Karpas-422 (cell line): ENCODE measurements at regions not wholly inside any gene's neighbourhood (a gene's known extent, or its start where the extent isn't known, plus 50 kb on each side); places are given as distances from the start of the nearest gene placed in this dataset.
A peak's percentile ranks its signal among the peaks of the same experiment; 100 is the strongest.

ENCODE experiments used
- DNase-seq: peaks from one replicate; pipeline ENCODE4 v3.0.0-alpha.2; 2015
- H2AFZ ChIP-seq: fragments of 200-600 bp; sonication (generic); 2 replicates; pipeline ENCODE4 v1.6.1; 2014; ENCODE audit warnings: antibody characterized with exemption, low read length, mixed read lengths
- H3K27ac ChIP-seq: fragments of 200-600 bp; sonication (generic); 2 replicates; pipeline ENCODE4 v1.5.1; 2014; ENCODE audit warnings: mild to moderate bottlenecking, low read length, moderate library complexity
- H3K27me3 ChIP-seq: fragments of 200-600 bp; sonication (generic); 2 replicates; pipeline ENCODE4 v1.6.1; 2014; ENCODE audit warnings: low read length, mixed read lengths
- H3K36me3 ChIP-seq: fragments of 200-600 bp; sonication (generic); 2 replicates; pipeline ENCODE4 v1.6.1; 2014; ENCODE audit warnings: low read length, mixed read lengths; ENCODE audit not compliant: insufficient read depth
- H3K4me1 ChIP-seq: fragments of 200-600 bp; sonication (generic); 2 replicates; pipeline ENCODE4 v1.6.1; 2014; ENCODE audit warnings: mild to moderate bottlenecking, low read length, mixed read lengths
- H3K4me2 ChIP-seq: fragments of 200-600 bp; sonication (generic); 2 replicates; pipeline ENCODE4 v1.6.1; 2014; ENCODE audit warnings: low read length, low read depth, mild to moderate bottlenecking; ENCODE audit not compliant: poor library complexity, severe bottlenecking
- H3K4me3 ChIP-seq: fragments of 200-600 bp; sonication (generic); 2 replicates; pipeline ENCODE4 v1.5.1; 2014; ENCODE audit warnings: mild to moderate bottlenecking, antibody characterized with exemption, low read length, mixed read lengths
- H3K79me2 ChIP-seq: fragments of 200-600 bp; sonication (generic); 2 replicates; pipeline ENCODE4 v1.6.1; 2014; ENCODE audit warnings: mild to moderate bottlenecking, low read length, mixed read lengths
- H3K9ac ChIP-seq: fragments of 200-600 bp; sonication (generic); 2 replicates; pipeline ENCODE4 v1.6.0; 2014; ENCODE audit warnings: low read length
- H3K9me2 ChIP-seq: fragments of 200-600 bp; sonication (generic), shearing (Covaris generic); replicated peaks from 2 replicates; pipeline ENCODE4 v1.6.0; 2014; ENCODE audit warnings: mild to moderate bottlenecking, low read length, moderate library complexity; ENCODE audit not compliant: insufficient read depth
- H3K9me3 ChIP-seq: fragments of 300-700, 200-600 bp; sonication (generic); 2 replicates; pipeline ENCODE4 v1.6.1; 2014; ENCODE audit warnings: low read length, mixed read lengths
- H4K20me1 ChIP-seq: fragments of 200-600 bp; sonication (generic); 2 replicates; pipeline ENCODE4 v1.6.1; 2014; ENCODE audit warnings: mild to moderate bottlenecking, antibody characterized with exemption, low read length, low read depth; ENCODE audit not compliant: insufficient read depth

GRCh38 chr7:27409311-27409710, 166.7 kb downstream of the EVX1 start:
- no peaks in the 10 kb centered on the region for H3K9me2 ChIP-seq
- no peaks in the 10 kb centered on the region for H3K27me3 ChIP-seq
- no peak overlapping the region for H3K4me3 ChIP-seq
- peaks cover 12% of the 10 kb centered on the region for H3K4me1 ChIP-seq
- H2AFZ ChIP-seq = no peak overlapping the region
- no peaks in the 10 kb centered on the region for H3K36me3 ChIP-seq
- H3K4me2 ChIP-seq = no peak overlapping the region
- H3K79me2 ChIP-seq = no peaks in the 10 kb centered on the region
- no peaks in the 10 kb centered on the region for H4K20me1 ChIP-seq
- H3K9ac ChIP-seq = no peak overlapping the region
- no peak overlapping the region for H3K27ac ChIP-seq
- DNase-seq = no peak
- H3K9me3 ChIP-seq = no peaks in the 10 kb centered on the region

GRCh38 chr7:27409776-27410175, 167.2 kb downstream of the EVX1 start:
- DNase-seq = no peak
- no peak overlapping the region for H3K27ac ChIP-seq
- no peaks in the 10 kb centered on the region for H4K20me1 ChIP-seq
- no peak overlapping the region for H3K4me2 ChIP-seq
- no peaks in the 10 kb centered on the region for H3K79me2 ChIP-seq
- no peaks in the 10 kb centered on the region for H3K27me3 ChIP-seq
- no peak overlapping the region for H3K9ac ChIP-seq
- H3K36me3 ChIP-seq = no peaks in the 10 kb centered on the region
- no peaks in the 10 kb centered on the region for H3K9me3 ChIP-seq
- H3K4me1 ChIP-seq = peaks cover 12% of the 10 kb centered on the region
- no peak overlapping the region for H3K4me3 ChIP-seq
- H2AFZ ChIP-seq = no peak overlapping the region
- H3K9me2 ChIP-seq = no peaks in the 10 kb centered on the region

DNA sequence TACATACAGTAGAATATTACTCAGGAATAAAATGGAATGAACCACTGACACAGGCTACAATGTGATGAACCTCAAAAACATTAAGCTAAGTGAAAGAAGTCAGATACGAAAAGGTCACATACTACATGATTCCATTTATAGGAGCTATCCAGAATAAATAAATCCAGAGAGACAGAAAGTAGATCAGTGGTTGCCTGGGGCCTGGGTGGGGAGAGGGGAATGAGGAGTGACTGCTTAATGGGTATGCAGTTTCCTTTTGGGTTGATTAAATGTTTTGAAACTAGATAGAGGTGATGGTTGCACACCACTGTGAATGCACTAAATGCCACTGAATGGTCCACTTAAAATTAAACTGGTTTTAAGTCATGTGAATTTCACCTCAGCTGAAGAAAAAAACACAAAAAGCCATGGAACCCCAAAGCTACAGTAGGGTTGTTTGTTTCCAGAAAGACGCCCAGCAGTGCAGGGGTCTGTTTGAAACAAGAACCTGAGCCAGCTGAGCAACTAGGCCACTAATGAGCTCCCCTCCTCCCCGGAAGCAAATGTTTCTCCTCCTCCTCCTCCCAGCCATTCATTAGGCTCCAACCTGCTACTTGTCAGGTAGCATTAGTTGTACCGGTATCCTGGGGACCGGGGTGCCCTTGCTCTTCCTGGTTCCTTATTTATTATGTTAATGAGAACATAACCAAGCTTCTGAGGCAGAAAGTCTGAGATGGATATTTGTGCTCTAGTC, 168.4 kb downstream of the EVX1 start:
- H3K36me3 ChIP-seq = no peaks in the 10 kb centered on the region
- no peak overlapping the region for H3K4me2 ChIP-seq
- no peak overlapping the region for H3K9ac ChIP-seq
- no peak overlapping the region for H3K4me3 ChIP-seq
- H3K79me2 ChIP-seq = no peaks in the 10 kb centered on the region
- H3K4me1 ChIP-seq = peaks cover 12% of the 10 kb centered on the region
- H3K27me3 ChIP-seq = no peaks in the 10 kb centered on the region
- no peaks in the 10 kb centered on the region for H4K20me1 ChIP-seq
- no peaks in the 10 kb centered on the region for H3K9me3 ChIP-seq
- no peak overlapping the region for H2AFZ ChIP-seq
- H3K9me2 ChIP-seq = no peaks in the 10 kb centered on the region
- DNase-seq = no peak
- H3K27ac ChIP-seq = no peak overlapping the region

- Histone ChIP-seq H3K27me3 (no peaks in the 10 kb centered on the region), H3K27ac (no peak overlapping the region), H3K79me2 (no peaks in the 10 kb centered on the region), H3K9ac (no peak overlapping the region), H3K9me3 (no peaks in the 10 kb centered on the region), H3K4me3 (no peak overlapping the region), H3K4me1 (peaks cover 12% of the 10 kb centered on the region), H3K9me2 (no peaks in the 10 kb centered on the region), H4K20me1 (no peaks in the 10 kb centered on the region), H2AFZ (no peak overlapping the region), H3K36me3 (no peaks in the 10 kb centered on the region), H3K4me2 (no peak overlapping the region)
- no peak for DNase-seq
Measured at GRCh38 chr7:27412164-27412563, 169.6 kb downstream of the EVX1 start.

GRCh38 chr7:27418541-27418940, 175.9 kb downstream of the EVX1 start:
- Histone ChIP-seq H3K9me2 (no peaks in the 10 kb centered on the region), H3K27ac (no peak overlapping the region), H3K9me3 (no peaks in the 10 kb centered on the region), H3K79me2 (no peaks in the 10 kb centered on the region), H3K4me1 (peaks cover 7% of the 10 kb centered on the region), H4K20me1 (no peaks in the 10 kb centered on the region), H3K9ac (no peak overlapping the region), H3K36me3 (no peaks in the 10 kb centered on the region), H3K27me3 (no peaks in the 10 kb centered on the region), H3K4me2 (no peak overlapping the region), H3K4me3 (no peak overlapping the region), H2AFZ (no peak overlapping the region)
- no peak for DNase-seq

DNA sequence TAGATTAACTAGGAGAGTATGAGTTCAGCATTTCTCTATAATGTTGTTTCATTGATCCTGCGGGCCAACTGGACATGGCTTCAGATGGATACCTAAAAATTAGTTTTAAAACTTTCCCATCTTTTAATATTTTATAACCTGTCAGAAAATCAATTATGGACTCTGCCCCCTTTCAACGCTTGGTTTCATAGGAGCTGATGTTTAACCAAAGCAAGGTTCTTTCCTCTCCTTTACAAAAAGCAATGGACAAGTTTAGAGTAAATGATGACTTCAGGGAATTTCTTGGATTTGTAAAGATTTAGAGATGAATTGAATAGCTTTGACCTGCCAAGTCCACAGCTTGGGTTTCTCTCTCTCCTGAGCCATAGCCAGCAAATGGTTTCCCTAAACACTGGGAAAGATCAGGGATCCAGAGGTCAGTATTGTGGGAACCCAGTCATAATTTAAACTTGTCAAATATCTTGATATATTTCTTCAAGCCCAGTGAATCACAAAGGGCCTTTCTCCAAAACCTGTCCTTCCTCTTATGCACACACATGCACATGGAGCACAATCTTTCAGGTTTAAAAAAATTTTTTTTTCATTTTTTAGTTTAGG, 177.1 kb downstream of the EVX1 start:
- no peak overlapping the region for H3K9ac ChIP-seq
- H3K79me2 ChIP-seq = no peaks in the 10 kb centered on the region
- H3K9me2 ChIP-seq = no peaks in the 10 kb centered on the region
- DNase-seq = no peak
- H3K27me3 ChIP-seq = no peaks in the 10 kb centered on the region
- H3K9me3 ChIP-seq = no peaks in the 10 kb centered on the region
- H3K4me2 ChIP-seq = no peak overlapping the region
- no peak overlapping the region for H3K27ac ChIP-seq
- H3K4me3 ChIP-seq = no peak overlapping the region
- H4K20me1 ChIP-seq = no peaks in the 10 kb centered on the region
- H3K4me1 ChIP-seq = peaks cover 12% of the 10 kb centered on the region
- no peaks in the 10 kb centered on the region for H3K36me3 ChIP-seq
- no peak overlapping the region for H2AFZ ChIP-seq

DNA sequence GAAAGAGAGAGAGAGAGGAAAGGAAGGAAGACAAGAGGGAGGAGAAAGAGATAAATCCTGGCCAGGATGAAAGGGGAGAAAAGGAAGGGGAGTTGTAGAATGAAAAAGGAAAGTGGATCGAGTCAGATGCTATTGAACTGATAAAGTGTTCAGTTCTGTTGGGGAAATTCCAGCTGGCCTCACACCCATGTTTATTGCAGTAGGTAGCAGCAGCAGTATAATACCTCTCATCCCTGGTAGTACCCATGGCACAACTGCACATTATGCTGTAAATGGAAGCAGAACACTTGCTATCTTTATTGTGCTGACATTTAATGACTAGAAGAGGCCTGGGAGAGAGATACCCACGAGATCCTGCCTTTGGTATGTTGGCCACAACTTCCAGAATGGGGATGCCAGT, 178.1 kb downstream of the EVX1 start:
- Histone ChIP-seq H3K4me2 (no peak overlapping the region), H4K20me1 (no peaks in the 10 kb centered on the region), H3K27me3 (no peaks in the 10 kb centered on the region), H3K9ac (no peak overlapping the region), H3K9me3 (no peaks in the 10 kb centered on the region), H3K4me1 (peaks cover 20% of the 10 kb centered on the region), H3K27ac (no peak overlapping the region), H3K36me3 (no peaks in the 10 kb centered on the region), H3K4me3 (no peak overlapping the region), H3K79me2 (no peaks in the 10 kb centered on the region), H3K9me2 (no peaks in the 10 kb centered on the region), H2AFZ (peak overlapping the region; percentile 60; the same call in 1 of the 2 replicates)
- DNase-seq = no peak

- Histone ChIP-seq H3K9ac (no peak overlapping the region), H3K79me2 (no peaks in the 10 kb centered on the region), H3K9me2 (no peaks in the 10 kb centered on the region), H3K27ac (no peak overlapping the region), H3K4me1 (peaks cover 20% of the 10 kb centered on the region), H3K36me3 (no peaks in the 10 kb centered on the region), H3K4me3 (no peak overlapping the region), H3K4me2 (no peak overlapping the region), H2AFZ (no peak overlapping the region), H4K20me1 (no peaks in the 10 kb centered on the region), H3K9me3 (no peaks in the 10 kb centered on the region), H3K27me3 (no peaks in the 10 kb centered on the region)
- DNase-seq = no peak
Measured at GRCh38 chr7:27423290-27423689, 180.7 kb downstream of the EVX1 start.
